HFF-Myc (cell line): ENCODE measurements at regions not wholly inside any gene's neighbourhood (a gene's known extent, or its start where the extent isn't known, plus 50 kb on each side); places are given as distances from the start of the nearest gene placed in this dataset.

Source experiments
- DNase-seq: peaks from one replicate; pipeline ENCODE4 v3.0.0-alpha.2; 2011; ENCODE audit warnings: low read depth; ENCODE audit errors: extremely low read depth
- H3K4me3 ChIP-seq: replicated peaks from 2 replicates; pipeline ENCODE4 v1.5.1; 2011; ENCODE audit warnings: low read depth, mild to moderate bottlenecking, control low read depth, low read length
- CTCF ChIP-seq: IDR thresholded peaks from 2 replicates; pipeline ENCODE4 v1.5.1; 2012; ENCODE audit warnings: mild to moderate bottlenecking, low read depth, low read length, control low read depth; ENCODE audit errors: missing control alignments

- no peak for DNase-seq
- no peak for TF ChIP-seq CTCF
- H3K4me3 ChIP-seq = no peak overlapping the region
Observed at GRCh38 chr6:76708641-76709331, 636.3 kb upstream of the IMPG1 start.

GRCh38 chr6:76707630-76708029, 635.2 kb upstream of the IMPG1 start:
- DNase-seq = no peak
- no peak overlapping the region for H3K4me3 ChIP-seq
- TF ChIP-seq CTCF = no peak

GRCh38 chr6:76706631-76707030, 634.2 kb upstream of the IMPG1 start:
- no peak overlapping the region for H3K4me3 ChIP-seq
- no peak for DNase-seq
- TF ChIP-seq CTCF = no peak

- no peak for DNase-seq
- TF ChIP-seq CTCF = no peak
- no peak overlapping the region for H3K4me3 ChIP-seq
Observed at GRCh38 chr6:76706086-76706485, 633.6 kb upstream of the IMPG1 start.

GRCh38 chr6:76703786-76704185, 631.3 kb upstream of the IMPG1 start:
- H3K4me3 ChIP-seq = no peak overlapping the region
- TF ChIP-seq CTCF = no peak
- DNase-seq = no peak

GRCh38 chr6:76703285-76703684, 630.8 kb upstream of the IMPG1 start:
- no peak overlapping the region for H3K4me3 ChIP-seq
- no peak for TF ChIP-seq CTCF
- DNase-seq = no peak

- H3K4me3 ChIP-seq = no peak overlapping the region
- DNase-seq = no peak
- TF ChIP-seq CTCF = no peak
Observed at GRCh38 chr6:76702187-76702586, 629.7 kb upstream of the IMPG1 start.
